GM23248 (cell line): ENCODE measurements at regions not wholly inside any gene's neighbourhood (a gene's known extent, or its start where the extent isn't known, plus 50 kb on each side); places are given as distances from the start of the nearest gene placed in this dataset.

ENCODE experiments used
- EZH2 ChIP-seq: fragments of 200-600 bp; sonication (generic); IDR thresholded peaks from 2 replicates; pipeline ENCODE4 v1.6.1; 2018; ENCODE audit warnings: antibody characterized with exemption, mild to moderate bottlenecking; ENCODE audit not compliant: insufficient read depth, poor library complexity, severe bottlenecking
- EZH2phosphoT487 ChIP-seq: fragments of 200-600 bp; sonication (generic); IDR thresholded peaks from 2 replicates; pipeline ENCODE4 v1.6.1; 2018; ENCODE audit warnings: antibody characterized with exemption, moderate library complexity, mild to moderate bottlenecking, low read depth; ENCODE audit not compliant: insufficient read depth

- TF ChIP-seq EZH2phosphoT487 (no peak), EZH2 (no peak)
Measured at GRCh38 chr11:112610494-112610893, 349.8 kb upstream of the PLET1 start.
